ENCODE measurements at regions not wholly inside any gene's neighbourhood (a gene's known extent, or its start where the extent isn't known, plus 50 kb on each side); places are given as distances from the start of the nearest gene placed in this dataset.

DNA sequence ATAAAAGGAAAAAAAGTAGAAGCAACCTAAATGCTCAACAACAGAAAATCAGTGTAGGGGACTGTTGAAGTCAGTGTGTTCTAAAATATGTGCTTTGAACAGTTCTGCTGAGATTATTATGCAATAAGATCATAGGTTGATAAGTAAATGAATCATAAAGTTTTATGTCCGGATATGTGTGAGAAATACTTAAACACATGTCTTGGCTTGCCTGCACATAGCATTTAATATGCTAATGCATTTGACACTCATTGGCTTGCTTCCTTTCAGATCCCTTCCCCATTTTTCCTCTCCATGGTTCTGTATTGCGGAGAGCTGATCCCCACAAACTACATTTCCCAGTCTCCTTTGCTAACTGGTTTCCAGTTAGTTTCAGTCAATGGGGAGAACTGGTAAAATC, 573.8 kb upstream of the TBX3 start:
- no peaks in the 10 kb centered on the region for H3K27me3 Mint-ChIP-seq
- CTCF ChIA-PET, result no interaction called here

DNA sequence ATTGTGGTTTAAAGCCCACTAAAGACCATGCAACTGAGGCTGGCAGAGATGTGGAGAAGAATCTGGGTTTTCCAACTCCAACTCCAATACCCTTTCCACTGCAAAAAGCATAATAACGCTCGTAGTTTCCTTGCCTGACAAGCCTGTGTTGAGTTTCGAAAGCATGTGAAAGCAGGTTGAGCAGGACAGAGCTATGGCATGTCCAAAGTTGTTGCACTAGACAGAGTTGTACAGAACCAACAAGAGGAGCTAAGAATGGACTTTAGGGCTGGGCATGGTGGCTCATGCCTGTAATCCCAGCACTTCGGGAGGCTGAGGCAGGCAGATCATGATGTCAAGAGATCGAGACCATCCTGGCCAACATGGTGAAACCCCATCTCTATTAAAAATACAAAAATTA, 572.0 kb upstream of the TBX3 start:
- Mint-ChIP-seq H3K36me3 (ENCODE audit: low read depth) (no peaks in the 10 kb centered on the region), H3K4me1 (no peaks in the 10 kb centered on the region), H3K9me3 (no peaks in the 10 kb centered on the region), H3K27me3 (no peaks in the 10 kb centered on the region), H3K27ac (no peak overlapping the region), H3K4me3 (no peak overlapping the region)
- ChIA-PET POLR2A (no interaction called here), CTCF (no interaction called here)
- intact Hi-C loops (cut with micrococcal nuclease), result no loop called here
- ATAC-seq (ENCODE audit: low read depth), result no peak
- no peak for DNase-seq
- TF ChIP-seq, protein P1, sequence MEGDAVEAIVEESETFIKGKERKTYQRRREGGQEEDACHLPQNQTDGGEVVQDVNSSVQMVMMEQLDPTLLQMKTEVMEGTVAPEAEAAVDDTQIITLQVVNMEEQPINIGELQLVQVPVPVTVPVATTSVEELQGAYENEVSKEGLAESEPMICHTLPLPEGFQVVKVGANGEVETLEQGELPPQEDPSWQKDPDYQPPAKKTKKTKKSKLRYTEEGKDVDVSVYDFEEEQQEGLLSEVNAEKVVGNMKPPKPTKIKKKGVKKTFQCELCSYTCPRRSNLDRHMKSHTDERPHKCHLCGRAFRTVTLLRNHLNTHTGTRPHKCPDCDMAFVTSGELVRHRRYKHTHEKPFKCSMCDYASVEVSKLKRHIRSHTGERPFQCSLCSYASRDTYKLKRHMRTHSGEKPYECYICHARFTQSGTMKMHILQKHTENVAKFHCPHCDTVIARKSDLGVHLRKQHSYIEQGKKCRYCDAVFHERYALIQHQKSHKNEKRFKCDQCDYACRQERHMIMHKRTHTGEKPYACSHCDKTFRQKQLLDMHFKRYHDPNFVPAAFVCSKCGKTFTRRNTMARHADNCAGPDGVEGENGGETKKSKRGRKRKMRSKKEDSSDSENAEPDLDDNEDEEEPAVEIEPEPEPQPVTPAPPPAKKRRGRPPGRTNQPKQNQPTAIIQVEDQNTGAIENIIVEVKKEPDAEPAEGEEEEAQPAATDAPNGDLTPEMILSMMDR (IDR thresholded peaks at IDR 0.05), result no peak

More for the DNA sequence above, 573.8 kb upstream of the TBX3 start:
- Mint-ChIP-seq H3K4me1 (no peaks in the 10 kb centered on the region), H3K27ac (no peak overlapping the region), H3K4me3 (no peak overlapping the region), H3K9me3 (no peaks in the 10 kb centered on the region), H3K36me3 (ENCODE audit: low read depth) (no peaks in the 10 kb centered on the region)
- no peak for ATAC-seq (ENCODE audit: low read depth)
- no peak for DNase-seq
- intact Hi-C loops (cut with micrococcal nuclease), result no loop called here
- TF ChIP-seq, protein P1 (IDR thresholded peaks at IDR 0.05), result no peak
- POLR2A ChIA-PET, result no interaction called here

- Mint-ChIP-seq H3K27me3 (no peaks in the 10 kb centered on the region), H3K9me3 (no peaks in the 10 kb centered on the region), H3K27ac (no peak overlapping the region), H3K4me1 (no peaks in the 10 kb centered on the region), H3K4me3 (no peak overlapping the region), H3K36me3 (ENCODE audit: low read depth) (no peaks in the 10 kb centered on the region)
- DNase-seq (no peak), ATAC-seq (ENCODE audit: low read depth) (no peak)
- CTCF ChIA-PET, result no interaction called here
- TF ChIP-seq, protein P1 (IDR thresholded peaks at IDR 0.05), result no peak
- POLR2A ChIA-PET, result no interaction called here
- intact Hi-C loops (cut with micrococcal nuclease), result no loop called here
These were observed 571.3 kb upstream of the TBX3 start for GRCh38 chr12:115255257-115255656.

- TF ChIP-seq, protein P1 (IDR thresholded peaks at IDR 0.05), result no peak
- ChIA-PET CTCF (no interaction called here), POLR2A (no interaction called here)
- Mint-ChIP-seq H3K36me3 (ENCODE audit: low read depth) (no peaks in the 10 kb centered on the region), H3K27me3 (no peaks in the 10 kb centered on the region), H3K4me3 (no peak overlapping the region), H3K9me3 (no peaks in the 10 kb centered on the region), H3K27ac (no peak overlapping the region), H3K4me1 (no peaks in the 10 kb centered on the region)
- intact Hi-C loops (cut with micrococcal nuclease), result no loop called here
- ATAC-seq (ENCODE audit: low read depth) (no peak), DNase-seq (no peak)
These were observed 569.1 kb upstream of the TBX3 start for GRCh38 chr12:115253049-115253448.

DNA sequence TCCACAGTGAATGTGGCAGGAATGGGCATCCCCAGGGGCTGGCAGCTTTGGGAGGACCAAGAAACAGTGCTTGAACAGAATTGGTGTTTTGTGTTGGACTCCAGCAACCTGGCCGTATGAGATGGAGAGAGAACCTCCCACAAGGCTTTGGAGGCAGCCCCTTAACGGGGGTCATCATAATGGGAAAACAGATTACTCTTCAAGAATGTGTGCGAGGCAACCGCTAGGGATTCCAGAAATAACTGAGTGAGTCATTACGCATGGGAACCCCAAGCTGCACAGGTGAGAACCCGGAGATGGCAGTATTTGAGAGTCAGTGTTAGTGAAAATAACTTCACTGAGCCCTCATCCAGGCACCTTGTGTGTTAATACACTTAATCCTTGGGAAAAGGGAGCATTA, 567.8 kb upstream of the TBX3 start:
- no peaks in the 10 kb centered on the region for H3K27me3 Mint-ChIP-seq
- intact Hi-C loops (cut with micrococcal nuclease), result no loop called here
- ChIA-PET CTCF (no interaction called here), POLR2A (no interaction called here)
- no peaks in the 10 kb centered on the region for H3K4me1 Mint-ChIP-seq
- TF ChIP-seq, protein P1 (IDR thresholded peaks at IDR 0.05), result no peak
- no peak for DNase-seq
- H3K9me3 Mint-ChIP-seq, result no peaks in the 10 kb centered on the region
- H3K27ac Mint-ChIP-seq, result no peak overlapping the region
- H3K4me3 Mint-ChIP-seq, result no peak overlapping the region
- no peaks in the 10 kb centered on the region for H3K36me3 Mint-ChIP-seq (ENCODE audit: low read depth)
- ATAC-seq (ENCODE audit: low read depth), result no peak

Data from activated B cell treated with CpG ODN at 0.5 μM for 24 hours (primary cell).